Mesodermal cell (in vitro differentiated cells): ENCODE measurements at regions not wholly inside any gene's neighbourhood (a gene's known extent, or its start where the extent isn't known, plus 50 kb on each side); places are given as distances from the start of the nearest gene placed in this dataset.

Experiments used
- H3K27ac ChIP-seq: 2 replicates; pipeline ENCODE4 v1.7.0; 2013; ENCODE audit warnings: mild to moderate bottlenecking, low read depth, low read length, moderate library complexity; ENCODE audit not compliant: severe bottlenecking
- H3K36me3 ChIP-seq: 2 replicates; pipeline ENCODE4 v1.7.1; 2013; ENCODE audit warnings: mild to moderate bottlenecking, low read length, moderate library complexity; ENCODE audit not compliant: control insufficient read depth, insufficient read depth
- H3K4me1 ChIP-seq: one replicate; pipeline ENCODE4 v1.7.1; 2013; ENCODE audit warnings: mild to moderate bottlenecking, low read length; ENCODE audit not compliant: insufficient read depth, control insufficient read depth, poor library complexity, severe bottlenecking
- H3K4me3 ChIP-seq: 2 replicates; pipeline ENCODE4 v1.7.0; 2013; ENCODE audit warnings: low read length, control low read depth, mild to moderate bottlenecking; ENCODE audit not compliant: insufficient read depth, poor library complexity, severe bottlenecking; ENCODE audit errors: extremely low read depth
- H3K9me3 ChIP-seq: 2 replicates; pipeline ENCODE4 v1.7.1; 2013; ENCODE audit warnings: mild to moderate bottlenecking, low read length, moderate library complexity; ENCODE audit not compliant: control insufficient read depth
- WGBS, 2 experiments: methylation state at CpG; one replicate each; pipeline ENCODE4 v1.1.5; 2013; ENCODE audit warnings: missing lambda C conversion rate in 2 of 2; ENCODE audit not compliant: insufficient coverage in 2 of 2; 5-methylcytosine and 5-hydroxymethylcytosine counted together

DNA sequence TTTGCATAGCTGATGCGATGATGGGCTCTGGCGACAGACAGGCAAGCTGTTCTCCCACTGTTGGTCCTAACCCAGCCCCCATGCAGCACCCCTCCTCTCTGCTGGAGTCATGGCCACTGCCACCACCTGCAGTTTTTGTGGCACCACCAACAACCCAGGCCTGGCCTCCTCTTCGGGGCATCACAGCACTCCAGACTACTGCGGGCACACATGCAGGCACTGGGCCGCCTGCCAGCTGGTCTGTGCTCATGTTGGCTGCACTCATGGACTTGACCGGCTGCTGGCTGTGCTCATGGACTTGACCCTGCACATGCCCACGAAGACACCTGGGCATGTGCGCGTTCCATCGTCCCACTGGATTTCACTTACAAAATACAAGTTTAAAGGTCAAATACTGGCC is 130.9 kb upstream of the TMEM108 start:
- 97 to 99% methylated on average over 10 of the region's 10 CpGs for WGBS, 2 experiments
- no peak overlapping the region for H3K4me3 ChIP-seq
- H3K4me1 ChIP-seq = no peaks in the 10 kb centered on the region
- H3K27ac ChIP-seq = no peak overlapping the region
- no peaks in the 10 kb centered on the region for H3K9me3 ChIP-seq
- H3K36me3 ChIP-seq = no peaks in the 10 kb centered on the region

DNA sequence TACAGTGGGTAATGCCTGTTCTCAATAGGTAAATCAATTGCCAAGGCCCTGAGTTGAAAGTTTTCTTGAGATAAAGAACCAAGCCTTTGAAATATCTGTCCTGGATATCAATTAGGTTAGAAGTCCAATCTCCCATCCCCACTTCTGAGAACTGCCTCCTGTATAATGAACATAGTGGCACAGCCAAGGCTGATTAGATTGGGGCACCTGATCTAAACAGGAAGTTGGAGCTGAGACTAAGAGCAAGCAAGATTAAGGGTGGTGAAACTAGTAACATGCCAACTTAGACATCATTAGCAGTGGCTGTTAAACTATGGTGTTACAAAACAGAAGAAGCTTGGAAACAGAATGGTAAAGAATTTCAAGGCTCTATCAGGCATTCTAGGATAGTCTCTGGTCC is 137.7 kb upstream of the TMEM108 start:
- H3K36me3 ChIP-seq = no peaks in the 10 kb centered on the region
- H3K9me3 ChIP-seq = no peaks in the 10 kb centered on the region
- H3K4me3 ChIP-seq = no peak overlapping the region
- no peaks in the 10 kb centered on the region for H3K4me1 ChIP-seq
- H3K27ac ChIP-seq = no peak overlapping the region

DNA sequence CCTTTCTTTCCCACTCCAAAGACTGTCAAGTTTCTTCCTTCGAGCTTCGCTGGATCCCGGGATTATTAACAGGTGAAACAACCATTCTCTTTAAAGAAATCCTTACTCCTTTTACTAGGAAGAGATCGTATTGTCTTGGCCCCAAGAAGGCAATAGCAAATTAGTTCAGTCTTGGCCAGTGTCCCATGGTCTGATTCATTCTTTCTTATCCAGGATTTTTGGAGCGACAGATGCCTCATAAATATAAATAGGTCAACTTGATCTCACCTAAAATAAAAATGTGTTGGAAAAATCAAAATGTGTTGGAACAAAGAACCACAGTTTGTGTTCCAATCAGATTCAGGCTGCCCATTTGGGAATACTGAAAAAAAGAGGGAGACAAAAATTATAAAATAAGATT is 140.1 kb upstream of the TMEM108 start:
- Histone ChIP-seq H3K36me3 (no peaks in the 10 kb centered on the region), H3K4me1 (no peaks in the 10 kb centered on the region), H3K9me3 (no peaks in the 10 kb centered on the region), H3K4me3 (no peak overlapping the region), H3K27ac (no peak overlapping the region)
- WGBS, 2 experiments = 83 to 100% methylated on average over 1 to 3 of the region's 5 CpGs

DNA sequence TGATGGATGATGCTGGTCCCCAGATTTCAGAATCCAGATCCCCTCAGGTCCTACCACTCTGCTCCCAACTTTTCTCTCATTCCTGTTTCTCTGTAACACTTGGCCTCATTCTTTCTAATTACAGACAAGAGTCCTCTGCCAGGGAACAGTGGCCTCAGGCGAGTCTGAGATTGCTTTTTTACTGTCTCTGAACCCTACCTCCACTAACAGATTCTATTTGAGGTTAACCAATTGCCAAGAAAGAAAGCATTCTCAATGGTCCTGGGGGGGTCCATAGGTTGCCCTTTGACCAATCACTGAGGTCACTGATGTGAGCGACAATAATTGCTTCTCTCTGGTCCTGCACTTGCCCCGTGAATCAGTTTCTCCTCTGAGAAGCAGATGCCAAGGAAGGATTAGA is 145.2 kb upstream of the TMEM108 start:
- 66 to 80% methylated on average over 3 of the region's 3 CpGs for WGBS, 2 experiments
- no peak overlapping the region for H3K4me3 ChIP-seq
- no peaks in the 10 kb centered on the region for H3K9me3 ChIP-seq
- no peak overlapping the region for H3K27ac ChIP-seq
- H3K4me1 ChIP-seq = no peaks in the 10 kb centered on the region
- H3K36me3 ChIP-seq = no peaks in the 10 kb centered on the region

DNA sequence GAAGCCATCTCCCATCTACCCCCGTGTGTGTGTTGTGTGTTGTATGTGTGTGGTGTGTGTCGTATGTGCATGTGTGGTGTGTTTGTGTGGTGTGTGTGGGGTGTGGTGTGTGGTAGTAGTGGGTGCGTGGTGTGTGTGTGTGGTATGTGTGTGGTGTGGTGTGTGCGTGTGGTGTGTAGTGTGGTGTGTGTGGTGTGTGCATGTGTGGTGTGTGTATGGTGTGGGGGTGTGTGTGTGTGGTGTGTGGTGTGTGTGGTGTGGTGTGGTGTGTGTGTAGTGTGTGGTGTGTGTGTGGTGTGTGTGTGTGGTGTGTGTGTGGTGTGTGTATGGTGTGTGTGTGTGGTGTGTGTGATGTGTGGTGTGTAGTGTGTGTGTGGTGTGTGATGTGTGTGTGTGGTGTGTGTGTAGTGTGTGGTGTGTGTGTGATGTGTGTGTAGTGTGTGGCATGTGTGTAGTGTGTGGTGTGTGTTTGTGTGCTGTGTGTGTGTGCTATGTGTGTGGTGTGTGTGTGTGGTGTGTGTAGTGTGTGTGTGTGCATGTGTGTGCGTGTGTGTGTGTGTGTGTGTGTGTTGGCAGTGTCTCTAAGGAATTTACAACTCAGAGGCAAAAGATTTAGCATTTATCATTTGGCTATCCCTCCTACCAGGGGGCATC is 156.3 kb upstream of the TMEM108 start:
- Histone ChIP-seq H3K27ac (no peak overlapping the region), H3K4me3 (no peak overlapping the region), H3K36me3 (no peaks in the 10 kb centered on the region), H3K9me3 (no peaks in the 10 kb centered on the region), H3K4me1 (no peaks in the 10 kb centered on the region)
- 67 to 83% methylated on average over 1 to 3 of the region's 5 CpGs for WGBS, 2 experiments

DNA sequence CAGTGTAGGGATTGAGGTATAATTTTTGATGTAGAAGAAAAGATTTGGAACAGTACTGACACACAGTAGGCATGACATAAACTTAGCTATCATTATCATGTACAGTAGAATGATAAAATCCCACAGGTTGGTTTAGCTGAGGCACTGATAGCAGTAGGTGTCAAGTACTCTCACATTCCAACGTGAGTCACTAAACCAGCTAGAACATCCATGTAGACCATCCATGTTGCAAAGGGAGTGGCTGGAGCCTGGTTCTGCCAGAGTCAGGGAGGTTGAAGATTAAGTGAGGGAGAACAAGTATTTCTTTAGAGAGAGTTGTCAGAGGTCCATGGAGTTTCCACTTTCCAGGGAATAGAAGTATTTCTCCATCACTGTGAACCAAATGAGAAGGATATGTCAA is 157.2 kb upstream of the TMEM108 start:
- H3K27ac ChIP-seq = no peak overlapping the region
- 78 to 100% methylated on average over 1 of the region's 1 CpG for WGBS, 2 experiments
- no peaks in the 10 kb centered on the region for H3K9me3 ChIP-seq
- H3K36me3 ChIP-seq = no peaks in the 10 kb centered on the region
- H3K4me1 ChIP-seq = no peaks in the 10 kb centered on the region
- H3K4me3 ChIP-seq = no peak overlapping the region

DNA sequence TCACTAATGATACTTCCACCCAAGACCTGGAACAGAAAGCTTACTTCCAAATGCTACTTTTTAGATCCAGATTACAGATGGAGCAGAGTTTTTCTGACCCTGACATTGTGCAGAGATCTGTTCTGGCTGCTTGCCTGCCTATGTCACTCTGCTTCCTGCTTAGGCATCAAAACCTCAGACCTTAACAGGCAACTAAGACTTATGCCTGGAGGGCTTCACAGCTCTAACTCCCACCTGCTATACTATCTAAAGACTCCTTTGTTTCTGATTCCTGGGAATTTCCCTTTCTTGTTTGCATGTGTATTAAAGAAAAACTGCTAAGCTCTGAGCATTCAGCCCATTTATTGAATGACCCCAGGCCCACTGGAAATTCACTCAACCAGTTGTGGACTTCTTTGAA is 157.4 kb upstream of the NPHP3 start:
- Histone ChIP-seq H3K9me3 (no peaks in the 10 kb centered on the region), H3K36me3 (no peaks in the 10 kb centered on the region), H3K4me3 (no peak overlapping the region), H3K4me1 (no peaks in the 10 kb centered on the region), H3K27ac (peak overlapping the region; percentile 29)

DNA sequence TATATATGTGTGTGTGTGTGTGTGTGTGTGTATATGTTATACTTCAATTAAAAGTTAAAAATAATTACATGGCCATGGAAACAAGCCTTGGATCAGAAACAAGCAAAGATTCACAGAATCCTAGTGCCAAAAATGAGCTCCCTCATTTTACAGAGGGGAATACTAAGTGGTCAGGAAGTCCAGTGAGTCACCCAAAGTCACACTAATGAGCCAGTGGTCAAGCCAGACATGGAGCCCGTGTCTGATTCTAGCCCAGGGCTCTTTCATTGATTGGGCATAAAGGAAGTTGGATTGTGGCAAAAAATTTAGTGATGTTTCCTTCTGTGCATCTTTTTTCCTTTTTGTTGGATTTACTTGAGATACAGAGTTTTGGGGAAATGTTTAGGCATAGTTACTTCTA is 152.5 kb upstream of the NPHP3 start:
- H3K4me3 ChIP-seq = no peak overlapping the region
- H3K9me3 ChIP-seq = no peaks in the 10 kb centered on the region
- H3K36me3 ChIP-seq = no peaks in the 10 kb centered on the region
- no peak overlapping the region for H3K27ac ChIP-seq
- no peaks in the 10 kb centered on the region for H3K4me1 ChIP-seq
- 86 to 92% methylated on average over 1 of the region's 1 CpG for WGBS, 2 experiments

DNA sequence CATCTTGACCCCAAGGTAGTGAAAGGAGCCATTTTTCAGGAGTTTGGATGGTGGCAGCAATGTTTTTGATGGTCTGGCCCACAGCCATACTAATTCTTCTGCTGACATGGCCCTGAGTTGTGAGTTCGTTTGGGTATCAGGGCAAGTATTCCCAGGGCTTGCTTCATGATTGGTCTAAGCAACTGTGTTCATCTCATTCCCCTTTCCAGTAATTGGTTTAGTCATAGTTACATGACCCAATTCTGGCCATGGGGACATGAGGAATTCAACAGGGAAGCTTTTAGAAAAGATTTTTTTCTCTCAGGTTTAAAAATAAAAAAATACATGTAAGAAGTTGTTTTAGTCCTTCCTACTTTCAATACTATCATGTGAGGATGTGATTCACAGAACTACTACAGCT is 150.5 kb upstream of the NPHP3 start:
- WGBS, 2 experiments = 43 to 56% methylated on average over 1 of the region's 1 CpG
- Histone ChIP-seq H3K27ac (no peak overlapping the region), H3K4me3 (no peak overlapping the region), H3K36me3 (no peaks in the 10 kb centered on the region), H3K4me1 (no peaks in the 10 kb centered on the region), H3K9me3 (no peaks in the 10 kb centered on the region)

DNA sequence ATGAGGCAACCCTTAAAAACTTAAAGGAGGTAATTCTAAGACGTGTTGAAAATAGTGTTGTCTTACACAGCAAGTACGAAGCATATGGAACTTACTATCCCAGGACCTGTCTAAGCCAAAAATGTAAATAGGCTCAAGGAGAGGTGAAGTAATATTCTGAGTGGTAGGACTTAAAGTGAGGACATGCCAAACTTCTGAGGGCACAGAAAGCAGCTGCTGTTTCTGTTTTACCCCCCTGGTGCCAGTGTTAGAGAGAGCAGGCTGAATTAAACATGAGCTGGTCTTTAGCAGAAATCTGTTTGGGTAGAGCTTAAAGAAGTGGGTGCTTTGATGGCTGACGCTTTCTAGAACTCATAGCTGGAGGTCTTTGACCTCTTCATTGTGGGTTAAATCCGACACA is 149.7 kb upstream of the NPHP3 start:
- no peaks in the 10 kb centered on the region for H3K9me3 ChIP-seq
- no peak overlapping the region for H3K4me3 ChIP-seq
- 100% methylated on average over 1 of the region's 4 CpGs; no CpG with 5 or more reads in 1 of the 2 experiments for WGBS, 2 experiments
- H3K27ac ChIP-seq = no peak overlapping the region
- no peaks in the 10 kb centered on the region for H3K36me3 ChIP-seq
- H3K4me1 ChIP-seq = no peaks in the 10 kb centered on the region

DNA sequence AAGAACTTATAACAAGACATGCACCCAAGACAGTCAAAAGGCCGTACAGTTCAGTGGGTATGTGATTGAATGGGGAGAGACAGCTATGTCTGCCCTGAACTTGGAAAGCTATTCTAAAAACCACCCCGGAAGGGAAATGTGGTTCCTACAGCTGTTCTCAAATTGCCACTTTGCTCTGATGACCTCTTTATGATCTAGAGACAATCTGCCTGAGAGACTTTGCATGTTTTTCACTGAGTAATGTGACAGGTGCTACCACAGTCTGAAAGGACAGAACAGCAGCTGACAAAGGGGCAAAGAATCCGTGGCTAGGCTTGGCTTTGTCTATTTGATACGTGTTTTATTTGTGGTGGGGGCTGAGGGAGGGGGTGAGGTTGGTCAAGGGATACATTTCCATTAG is 148.3 kb upstream of the NPHP3 start:
- Histone ChIP-seq H3K36me3 (no peaks in the 10 kb centered on the region), H3K27ac (no peak overlapping the region), H3K4me1 (no peaks in the 10 kb centered on the region), H3K4me3 (no peak overlapping the region), H3K9me3 (no peaks in the 10 kb centered on the region)
- 71 to 83% methylated on average over 2 to 3 of the region's 4 CpGs for WGBS, 2 experiments
